K562 (cell line): ENCODE measurements at regions not wholly inside any gene's neighbourhood (a gene's known extent, or its start where the extent isn't known, plus 50 kb on each side); places are given as distances from the start of the nearest gene placed in this dataset.

Experiments used
- ATAC-seq: fragments of 200-7000 bp; cut with Tn5 transposase; 3 replicates; pipeline ENCODE4 v1.9.1; 2020; ENCODE audit warnings: moderate library complexity
- BruUV-seq: library from RNA; stranded (reverse); fragments of 400-500 nt; replicated peaks from 2 replicates; lab custom pipeline; 2021; lab: Mats Ljungman, UMichigan
- CTCF ChIA-PET: fragments of 300-600 bp; formaldehyde crosslinking; extraction: SDS; loops from one replicate; lab custom pipeline; 2021; ENCODE audit warnings: low intra/inter-chr PET ratio; lab: Yijun Ruan, JAX
- POLR2A ChIA-PET: fragments of 300-600, 350-650 bp; sonication (Branson Sonifier 250); formaldehyde crosslinking; extraction: SDS; loops from one replicate; lab custom pipeline; 2021; ENCODE audit warnings: antibody characterized with exemption, inconsistent platforms; lab: Yijun Ruan, JAX
- DNase-seq, 4 experiments: peaks; one replicate each; pipeline versions ENCODE4 v3.0.0 to v3.0.0-alpha.2; 2011 to 2018; ENCODE audit warnings: low spot score in 3 of 4, mixed read lengths in 3 of 4; ENCODE audit errors: extremely low read depth in 1 of 4
- FAIRE-seq: peaks from 2 replicates; lab custom pipeline; 2011; peaks lifted over from hg19 to GRCh38; lab: Jason Lieb, UNC
- H2AFZ ChIP-seq: 2 replicates; pipeline ENCODE4 v1.6.0; 2011; ENCODE audit warnings: low read depth, low read length, control low read depth, inconsistent platforms
- H3K27ac ChIP-seq: fragments of 200-600 bp; 3 replicates; pipeline ENCODE4 v1.8.0; 2011; ENCODE audit warnings: low read depth, mild to moderate bottlenecking, control low read depth, inconsistent platforms, low read length, moderate library complexity, mixed read lengths; ENCODE audit errors: extremely low read depth
- H3K27me3 ChIP-seq, 2 experiments: fragments of 300-600 bp in 1 of 2; 2 replicates in 1 of 2; 3 replicates in 1 of 2; pipeline versions ENCODE4 v1.6.0 to v1.8.0; 2011; ENCODE audit warnings: inconsistent platforms in 2 of 2, low read length in 2 of 2, mild to moderate bottlenecking in 1 of 2, mixed read lengths in 1 of 2, moderate library complexity in 1 of 2; ENCODE audit not compliant: control insufficient read depth in 2 of 2, insufficient read depth in 2 of 2
- H3K36me3 ChIP-seq: fragments of 300-600 bp; 3 replicates; pipeline ENCODE4 v1.8.0; 2011; ENCODE audit warnings: mild to moderate bottlenecking, low read length, inconsistent platforms; ENCODE audit not compliant: control insufficient read depth, insufficient read depth
- H3K4me1 ChIP-seq, 2 experiments: fragments of 200-600 bp in 1 of 2; replicated peaks in 1 of 2; 2 replicates in 1 of 2; 3 replicates in 1 of 2; pipeline versions ENCODE4 v1.5.1 to v1.8.0; 2011; ENCODE audit warnings: inconsistent platforms in 2 of 2, low read length in 2 of 2, mild to moderate bottlenecking in 1 of 2, mixed read lengths in 1 of 2, moderate library complexity in 1 of 2; ENCODE audit not compliant: control insufficient read depth in 2 of 2, insufficient read depth in 2 of 2
- H3K4me2 ChIP-seq: 2 replicates; pipeline ENCODE4 v1.6.1; 2011; ENCODE audit warnings: low read length, control low read depth, inconsistent platforms, mixed read lengths; ENCODE audit not compliant: insufficient read depth
- H3K4me3 ChIP-seq: fragments of 200-600 bp; sonication (generic), shearing (Covaris generic); 2 replicates; pipeline ENCODE4 v1.5.1; 2016; ENCODE audit warnings: control low read depth, inconsistent platforms
- H3K79me2 ChIP-seq: fragments of 200-600 bp; 3 replicates; pipeline ENCODE4 v1.8.0; 2011; ENCODE audit warnings: low read length, inconsistent platforms; ENCODE audit not compliant: control insufficient read depth, insufficient read depth
- H3K9ac ChIP-seq, 2 experiments: 2 replicates each; pipeline versions ENCODE4 v1.6.0 to v1.6.1; 2011; ENCODE audit warnings: low read depth in 2 of 2, low read length in 2 of 2, control low read depth in 1 of 2, inconsistent platforms in 1 of 2, mild to moderate bottlenecking in 1 of 2, mixed read lengths in 1 of 2; ENCODE audit not compliant: insufficient read depth in 1 of 2
- H3K9me1 ChIP-seq: one replicate; pipeline ENCODE4 v1.6.0; 2011; ENCODE audit warnings: inconsistent platforms, mild to moderate bottlenecking, low read length, moderate library complexity; ENCODE audit not compliant: control insufficient read depth, insufficient read depth
- H3K9me3 ChIP-seq: replicated peaks from 2 replicates; pipeline ENCODE4 v1.5.1; 2011; ENCODE audit warnings: low read depth, low read length, inconsistent platforms; ENCODE audit not compliant: control insufficient read depth, insufficient read depth
- H4K20me1 ChIP-seq: replicated peaks from 2 replicates; pipeline ENCODE4 v1.6.1; 2011; ENCODE audit warnings: low read length, inconsistent platforms, mixed read lengths; ENCODE audit not compliant: control insufficient read depth, insufficient read depth
- CEBPB ChIP-seq: fragments of 450-650 bp; IDR thresholded peaks from 2 replicates; pipeline ENCODE4 v1.6.1; 2016; ENCODE audit warnings: missing genetic modification characterization, missing compliant biosample characterization
- FIP1L1 ChIP-seq: fragments of 200-400 bp; formaldehyde crosslinking; IDR thresholded peaks from 2 replicates; pipeline ENCODE4 v1.6.1; 2018; ENCODE audit warnings: mild to moderate bottlenecking, low read depth, low read length; ENCODE audit not compliant: poor library complexity, severe bottlenecking
- NCOA6 ChIP-seq: fragments of 450-650 bp; IDR thresholded peaks from 2 replicates; pipeline ENCODE4 v1.6.1; 2017; ENCODE audit warnings: mild to moderate bottlenecking
- NFIX ChIP-seq: fragments of 250-450 bp; sonication (Bioruptor Pico); IDR thresholded peaks from 2 replicates; pipeline ENCODE4 v1.4.0; 2020; ENCODE audit warnings: low read depth, mild to moderate bottlenecking, moderate library complexity
- NR2C2 ChIP-seq, 2 experiments: fragments of 200-800 bp in 1 of 2; sonication (Bioruptor generic) in 1 of 2; sonication (generic) in 1 of 2; formaldehyde crosslinking in 1 of 2; IDR thresholded peaks; 2 replicates each; pipeline versions ENCODE4 v1.6.1 to v1.8.0; 2016 to 2022; ENCODE audit warnings: mild to moderate bottlenecking in 1 of 2, missing compliant biosample characterization in 1 of 2, missing genetic modification characterization in 1 of 2, missing genetic modification reagents in 1 of 2
- PHF20 ChIP-seq: fragments of 450-650 bp; IDR thresholded peaks from 2 replicates; pipeline ENCODE4 v1.6.1; 2018; ENCODE audit not compliant: partially characterized antibody
- ZFP30 ChIP-seq: fragments of 250-450 bp; sonication (Bioruptor Pico); IDR thresholded peaks from 2 replicates; pipeline ENCODE4 v1.8.0; 2022; ENCODE audit warnings: moderate library complexity, mild to moderate bottlenecking, inconsistent platforms, borderline replicate concordance
- ZNF174 ChIP-seq: fragments of 250-450 bp; sonication (Bioruptor Pico); IDR thresholded peaks from 2 replicates; pipeline ENCODE4 v1.4.0; 2020; ENCODE audit warnings: mild to moderate bottlenecking
- ZNF175 ChIP-seq: fragments of 200-800 bp; sonication (Bioruptor generic); IDR thresholded peaks from 2 replicates; pipeline ENCODE4 v1.6.1; 2016; ENCODE audit warnings: low read depth, mild to moderate bottlenecking, missing genetic modification characterization, missing compliant biosample characterization
- ZNF561 ChIP-seq: fragments of 450-650 bp; formaldehyde crosslinking; conservative IDR thresholded peaks from 2 replicates; pipeline ENCODE4 v1.4.0; 2020; ENCODE audit warnings: mild to moderate bottlenecking, moderate library complexity
- ZNF695 ChIP-seq: fragments of 450-650 bp; formaldehyde crosslinking; IDR thresholded peaks from 2 replicates; pipeline ENCODE4 v1.4.0; 2020; ENCODE audit warnings: mild to moderate bottlenecking, moderate library complexity
- ZNF76 ChIP-seq: fragments of 250-450 bp; sonication (Bioruptor Pico); IDR thresholded peaks from 2 replicates; pipeline ENCODE4 v1.4.0; 2020; ENCODE audit warnings: mild to moderate bottlenecking, moderate library complexity, borderline replicate concordance
- WGBS: fragments of 100-300 bp; shearing (Covaris generic); methylation state at CpG from one replicate; pipeline ENCODE4 v1.1.6; 2016; ENCODE audit warnings: low coverage, mixed read lengths; ENCODE audit not compliant: insufficient coverage; ENCODE audit errors: missing lambda C conversion rate; 5-methylcytosine and 5-hydroxymethylcytosine counted together
- in situ Hi-C: fragments of 300-500 bp; cut with MboI; formaldehyde crosslinking; loops from 4 replicates; pipeline ENCODE4 v1.15.0; 2018; ENCODE audit warnings: inconsistent platforms, mixed read lengths
- intact Hi-C: fragments of 100-400 bp; cut with micrococcal nuclease; formaldehyde crosslinking; loops from 2 replicates; pipeline ENCODE4 v1.14.2; 2022
- TF ChIP-seq, protein P1 (sequence below): fragments of 250-450 bp; sonication (Bioruptor Pico); IDR thresholded peaks from 2 replicates; pipeline ENCODE4 v1.4.0; 2020; ENCODE audit warnings: borderline replicate concordance
- TF ChIP-seq, protein P2 (sequence below): fragments of 450-650 bp; formaldehyde crosslinking; IDR thresholded peaks from 2 replicates; pipeline ENCODE4 v1.4.0; 2020; ENCODE audit warnings: mild to moderate bottlenecking, moderate library complexity
- TF ChIP-seq, protein P3 (sequence below): IDR thresholded peaks from 2 replicates; pipeline ENCODE4 v1.6.1; 2011; ENCODE audit not compliant: insufficient read length; ENCODE audit errors: extremely low read depth
- TF ChIP-seq, protein P4 (sequence below), 2 experiments: fragments of 200-800 bp in 1 of 2; sonication (Bioruptor generic) in 1 of 2; sonication (generic) in 1 of 2; formaldehyde crosslinking in 1 of 2; IDR thresholded peaks in 1 of 2; conservative IDR thresholded peaks in 1 of 2; 2 replicates each; pipeline versions ENCODE4 v1.5.0 to v1.6.1; 2016 to 2020; ENCODE audit warnings: missing compliant biosample characterization in 1 of 2, missing genetic modification characterization in 1 of 2, missing genetic modification reagents in 1 of 2
- TF ChIP-seq, protein P5 (sequence below): fragments of 450-650 bp; formaldehyde crosslinking; IDR thresholded peaks from 2 replicates; pipeline ENCODE4 v1.4.0; 2020; ENCODE audit warnings: mild to moderate bottlenecking

DNA sequence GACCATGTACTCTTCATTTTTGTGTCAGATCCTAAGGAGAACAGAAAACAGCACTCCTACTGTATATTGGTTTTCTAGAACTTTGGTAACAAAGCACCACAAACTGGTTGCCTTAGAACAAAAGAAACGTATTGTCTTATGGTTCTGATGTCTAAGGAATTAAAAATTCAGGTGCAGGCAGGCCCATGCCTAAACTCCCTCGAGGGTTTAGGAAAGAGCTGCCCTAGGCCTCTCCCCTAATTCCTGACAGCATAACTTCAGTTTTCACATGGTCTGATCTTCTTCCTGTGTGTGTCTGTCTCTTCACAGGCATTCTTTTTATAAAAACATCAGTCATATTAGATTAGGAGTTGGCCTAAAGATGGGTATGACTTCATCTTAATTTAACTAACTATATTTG, 1093.6 kb downstream of the TECRL start:
- no peak overlapping the region for H3K9ac ChIP-seq
- no peak for DNase-seq
- H3K4me3 ChIP-seq: no peak overlapping the region
- no peaks in the 10 kb centered on the region for H3K79me2 ChIP-seq
- no peaks in the 10 kb centered on the region for H3K27me3 ChIP-seq
- no peaks in the 10 kb centered on the region for H3K9me1 ChIP-seq
- CTCF ChIA-PET: no interaction called here
- H2AFZ ChIP-seq: no peak overlapping the region
- WGBS: 0% methylated on average over 2 of the region's 2 CpGs
- H3K9me3 ChIP-seq: peaks cover 2% of the 10 kb centered on the region
- H3K4me1 ChIP-seq: no peaks in the 10 kb centered on the region
- no peak overlapping the region for H3K27ac ChIP-seq
- no TSS peak for BruUV-seq
- in situ Hi-C loops (no loop called here), intact Hi-C loops (no loop called here)
- no peaks in the 10 kb centered on the region for H4K20me1 ChIP-seq
- no peaks in the 10 kb centered on the region for H3K36me3 ChIP-seq
- no peak for FAIRE-seq
- H3K4me2 ChIP-seq: no peak overlapping the region
- POLR2A ChIA-PET: no interaction called here
- no peak for ATAC-seq
- TF ChIP-seq ZNF561 (CRISPR knock-in tag): no peak
- no peak for TF ChIP-seq ZNF695 (CRISPR knock-in tag)
- no peak for TF ChIP-seq PHF20
- TF ChIP-seq, protein P1, sequence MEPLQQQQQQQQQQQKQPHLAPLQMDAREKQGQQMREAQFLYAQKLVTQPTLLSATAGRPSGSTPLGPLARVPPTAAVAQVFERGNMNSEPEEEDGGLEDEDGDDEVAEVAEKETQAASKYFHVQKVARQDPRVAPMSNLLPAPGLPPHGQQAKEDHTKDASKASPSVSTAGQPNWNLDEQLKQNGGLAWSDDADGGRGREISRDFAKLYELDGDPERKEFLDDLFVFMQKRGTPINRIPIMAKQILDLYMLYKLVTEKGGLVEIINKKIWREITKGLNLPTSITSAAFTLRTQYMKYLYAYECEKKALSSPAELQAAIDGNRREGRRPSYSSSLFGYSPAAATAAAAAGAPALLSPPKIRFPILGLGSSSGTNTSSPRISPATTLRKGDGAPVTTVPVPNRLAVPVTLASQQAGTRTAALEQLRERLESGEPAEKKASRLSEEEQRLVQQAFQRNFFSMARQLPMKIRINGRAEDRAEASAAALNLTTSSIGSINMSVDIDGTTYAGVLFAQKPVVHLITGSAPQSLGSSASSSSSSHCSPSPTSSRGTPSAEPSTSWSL: no peak
- TF ChIP-seq, protein P2, sequence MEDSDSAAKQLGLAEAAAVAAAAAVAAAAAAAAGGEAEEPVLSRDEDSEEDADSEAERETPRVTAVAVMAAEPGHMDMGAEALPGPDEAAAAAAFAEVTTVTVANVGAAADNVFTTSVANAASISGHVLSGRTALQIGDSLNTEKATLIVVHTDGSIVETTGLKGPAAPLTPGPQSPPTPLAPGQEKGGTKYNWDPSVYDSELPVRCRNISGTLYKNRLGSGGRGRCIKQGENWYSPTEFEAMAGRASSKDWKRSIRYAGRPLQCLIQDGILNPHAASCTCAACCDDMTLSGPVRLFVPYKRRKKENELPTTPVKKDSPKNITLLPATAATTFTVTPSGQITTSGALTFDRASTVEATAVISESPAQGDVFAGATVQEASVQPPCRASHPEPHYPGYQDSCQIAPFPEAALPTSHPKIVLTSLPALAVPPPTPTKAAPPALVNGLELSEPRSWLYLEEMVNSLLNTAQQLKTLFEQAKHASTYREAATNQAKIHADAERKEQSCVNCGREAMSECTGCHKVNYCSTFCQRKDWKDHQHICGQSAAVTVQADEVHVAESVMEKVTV (CRISPR knock-in tag): no peak
- no peak for TF ChIP-seq NR2C2 (CRISPR knock-in tag; IDR thresholded peaks at IDR 0.05)
- TF ChIP-seq NR2C2 (tag; IDR thresholded peaks at IDR 0.05): no peak
- no peak for TF ChIP-seq NCOA6
- TF ChIP-seq ZFP30: no peak
- no peak for TF ChIP-seq CEBPB (tag)
- TF ChIP-seq ZNF174: no peak
- no peak for TF ChIP-seq ZNF76 (CRISPR knock-in tag)
- TF ChIP-seq, protein P3, sequence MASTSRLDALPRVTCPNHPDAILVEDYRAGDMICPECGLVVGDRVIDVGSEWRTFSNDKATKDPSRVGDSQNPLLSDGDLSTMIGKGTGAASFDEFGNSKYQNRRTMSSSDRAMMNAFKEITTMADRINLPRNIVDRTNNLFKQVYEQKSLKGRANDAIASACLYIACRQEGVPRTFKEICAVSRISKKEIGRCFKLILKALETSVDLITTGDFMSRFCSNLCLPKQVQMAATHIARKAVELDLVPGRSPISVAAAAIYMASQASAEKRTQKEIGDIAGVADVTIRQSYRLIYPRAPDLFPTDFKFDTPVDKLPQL: no peak
- TF ChIP-seq NFIX (CRISPR knock-in tag): no peak
- no peak for TF ChIP-seq FIP1L1
- TF ChIP-seq, protein P4, sequence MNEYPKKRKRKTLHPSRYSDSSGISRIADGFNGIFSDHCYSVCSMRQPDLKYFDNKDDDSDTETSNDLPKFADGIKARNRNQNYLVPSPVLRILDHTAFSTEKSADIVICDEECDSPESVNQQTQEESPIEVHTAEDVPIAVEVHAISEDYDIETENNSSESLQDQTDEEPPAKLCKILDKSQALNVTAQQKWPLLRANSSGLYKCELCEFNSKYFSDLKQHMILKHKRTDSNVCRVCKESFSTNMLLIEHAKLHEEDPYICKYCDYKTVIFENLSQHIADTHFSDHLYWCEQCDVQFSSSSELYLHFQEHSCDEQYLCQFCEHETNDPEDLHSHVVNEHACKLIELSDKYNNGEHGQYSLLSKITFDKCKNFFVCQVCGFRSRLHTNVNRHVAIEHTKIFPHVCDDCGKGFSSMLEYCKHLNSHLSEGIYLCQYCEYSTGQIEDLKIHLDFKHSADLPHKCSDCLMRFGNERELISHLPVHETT (CRISPR knock-in tag; conservative IDR thresholded peaks at IDR 0.05 in 1 of 2, IDR thresholded peaks at IDR 0.05 in 1 of 2): no peak
- TF ChIP-seq, protein P5, sequence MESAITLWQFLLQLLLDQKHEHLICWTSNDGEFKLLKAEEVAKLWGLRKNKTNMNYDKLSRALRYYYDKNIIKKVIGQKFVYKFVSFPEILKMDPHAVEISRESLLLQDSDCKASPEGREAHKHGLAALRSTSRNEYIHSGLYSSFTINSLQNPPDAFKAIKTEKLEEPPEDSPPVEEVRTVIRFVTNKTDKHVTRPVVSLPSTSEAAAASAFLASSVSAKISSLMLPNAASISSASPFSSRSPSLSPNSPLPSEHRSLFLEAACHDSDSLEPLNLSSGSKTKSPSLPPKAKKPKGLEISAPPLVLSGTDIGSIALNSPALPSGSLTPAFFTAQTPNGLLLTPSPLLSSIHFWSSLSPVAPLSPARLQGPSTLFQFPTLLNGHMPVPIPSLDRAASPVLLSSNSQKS: no peak
- TF ChIP-seq ZNF175 (CRISPR knock-in tag): no peak
